Esophagus squamous epithelium (tissue), 4 donors: ENCODE measurements at regions not wholly inside any gene's neighbourhood (a gene's known extent, or its start where the extent isn't known, plus 50 kb on each side); places are given as distances from the start of the nearest gene placed in this dataset.

ENCODE experiments used
- CTCF ChIP-seq, 6 experiments: fragments of 450-650 bp in 4 of 6; fragments of 200-600 bp in 2 of 6; sonication (generic) in 2 of 6; IDR thresholded peaks; one replicate each; pipeline ENCODE4 v1.5.1; 2016 to 2019; ENCODE audit warnings: antibody characterized with exemption in 6 of 6, mild to moderate bottlenecking in 4 of 6, moderate library complexity in 4 of 6
- POLR2A ChIP-seq, 4 donors: fragments of 450-650 bp; IDR thresholded peaks; one replicate each; pipeline ENCODE4 v1.6.1; 2017; ENCODE audit warnings: antibody characterized with exemption in 4 of 4, mild to moderate bottlenecking in 4 of 4, moderate library complexity in 3 of 4

GRCh38 chr21:16800536-16801275 is 712.1 kb upstream of the CXADR start:
- TF ChIP-seq POLR2A (IDR thresholded peaks at IDR 0.05) = no peak
- no peak for TF ChIP-seq CTCF (IDR thresholded peaks at IDR 0.05)
